Nephron progenitor cell (in vitro differentiated cells): ENCODE measurements at regions not wholly inside any gene's neighbourhood (a gene's known extent, or its start where the extent isn't known, plus 50 kb on each side); places are given as distances from the start of the nearest gene placed in this dataset.
"Not testable (repeated sequence)": the region's sequence is repeated elsewhere in the genome, so short reads cannot be mapped to it uniquely, and the experiment has no call there.

ENCODE experiments used
- DNase-seq: peaks from one replicate; pipeline ENCODE4 v3.0.0; 2021
- H3K27ac Mint-ChIP-seq: 2 replicates; pipeline ENCODE4 v1.8.0; 2021; ENCODE audit warnings: mild to moderate bottlenecking, moderate library complexity, mixed read lengths
- H3K27me3 Mint-ChIP-seq: 2 replicates; pipeline ENCODE4 v1.8.0; 2021; ENCODE audit warnings: mild to moderate bottlenecking, low read depth, mixed read lengths; ENCODE audit not compliant: poor library complexity
- H3K36me3 Mint-ChIP-seq: 2 replicates; pipeline ENCODE4 v1.8.0; 2021; ENCODE audit warnings: low read depth, mixed read lengths
- H3K4me1 Mint-ChIP-seq: 2 replicates; pipeline ENCODE4 v1.8.0; 2021; ENCODE audit warnings: mixed read lengths
- H3K4me3 Mint-ChIP-seq: 2 replicates; pipeline ENCODE4 v1.8.0; 2021; ENCODE audit warnings: mild to moderate bottlenecking, moderate library complexity, mixed read lengths
- H3K9me3 Mint-ChIP-seq: 2 replicates; pipeline ENCODE4 v1.8.0; 2021; ENCODE audit warnings: mild to moderate bottlenecking, moderate library complexity, mixed read lengths
- CTCF ChIP-seq: fragments of 200-600 bp; sonication (generic); IDR thresholded peaks from 2 replicates; pipeline ENCODE4 v1.5.0; 2021; ENCODE audit warnings: antibody characterized with exemption

GRCh38 chr4:3936184-3936583, 170.0 kb downstream of the ADRA2C start:
- no peak for TF ChIP-seq CTCF
- Mint-ChIP-seq H3K9me3 (peaks cover 3% of the 10 kb centered on the region), H3K4me3 (no peak overlapping the region), H3K4me1 (peaks cover 9% of the 10 kb centered on the region), H3K36me3 (no peaks in the 10 kb centered on the region), H3K27me3 (no peaks in the 10 kb centered on the region), H3K27ac (no peak overlapping the region)
- DNase-seq: no peak

- peaks cover 27% of the 10 kb centered on the region for H3K4me1 Mint-ChIP-seq
Observed at GRCh38 chr4:3937849-3938562, 171.8 kb downstream of the ADRA2C start.

GRCh38 chr4:3938676-3939075, 172.5 kb downstream of the ADRA2C start:
- not testable (repeated sequence) for DNase-seq, H3K27ac Mint-ChIP-seq, H3K4me3 Mint-ChIP-seq, H3K27me3 Mint-ChIP-seq, H3K9me3 Mint-ChIP-seq, H3K36me3 Mint-ChIP-seq
- H3K4me1 Mint-ChIP-seq: peaks cover 30% of the 10 kb centered on the region

More at GRCh38 chr4:3937849-3938562, 171.8 kb downstream of the ADRA2C start:
- not testable (repeated sequence) for H3K27ac Mint-ChIP-seq, H3K9me3 Mint-ChIP-seq, H3K36me3 Mint-ChIP-seq, H3K27me3 Mint-ChIP-seq, DNase-seq, H3K4me3 Mint-ChIP-seq

- not testable (repeated sequence) for H3K27ac Mint-ChIP-seq, H3K27me3 Mint-ChIP-seq, DNase-seq, H3K9me3 Mint-ChIP-seq, H3K4me3 Mint-ChIP-seq, H3K36me3 Mint-ChIP-seq
- peaks cover 30% of the 10 kb centered on the region for H3K4me1 Mint-ChIP-seq
Observed at GRCh38 chr4:3939954-3940591, 173.9 kb downstream of the ADRA2C start.

- not testable (repeated sequence) for H3K27me3 Mint-ChIP-seq, H3K36me3 Mint-ChIP-seq, DNase-seq, H3K4me3 Mint-ChIP-seq, H3K9me3 Mint-ChIP-seq
- H3K27ac Mint-ChIP-seq: peak overlapping the region; percentile 48
- peaks cover 30% of the 10 kb centered on the region for H3K4me1 Mint-ChIP-seq
Observed at GRCh38 chr4:3941735-3942522, 175.7 kb downstream of the ADRA2C start.

GRCh38 chr4:3942569-3942971, 176.4 kb downstream of the ADRA2C start:
- peak; percentile 71 for DNase-seq
- H3K36me3 Mint-ChIP-seq, H3K4me3 Mint-ChIP-seq, H3K27me3 Mint-ChIP-seq, H3K27ac Mint-ChIP-seq, H3K9me3 Mint-ChIP-seq: not testable (repeated sequence)
- TF ChIP-seq CTCF: peak; percentile 48
- H3K4me1 Mint-ChIP-seq: peaks cover 30% of the 10 kb centered on the region

GRCh38 chr4:3943051-3943450, 176.9 kb downstream of the ADRA2C start:
- not testable (repeated sequence) for H3K4me3 Mint-ChIP-seq, H3K36me3 Mint-ChIP-seq, H3K27me3 Mint-ChIP-seq, DNase-seq, H3K27ac Mint-ChIP-seq, H3K9me3 Mint-ChIP-seq
- H3K4me1 Mint-ChIP-seq: peaks cover 26% of the 10 kb centered on the region

GRCh38 chr4:3945511-3946290, 179.5 kb downstream of the ADRA2C start:
- no peak for DNase-seq
- Mint-ChIP-seq H3K9me3 (no peaks in the 10 kb centered on the region), H3K4me1 (peaks cover 22% of the 10 kb centered on the region), H3K27ac (no peak overlapping the region), H3K4me3 (no peak overlapping the region), H3K36me3 (no peaks in the 10 kb centered on the region), H3K27me3 (peaks cover 2% of the 10 kb centered on the region)
- no peak for TF ChIP-seq CTCF

- not testable (repeated sequence) for H3K27me3 Mint-ChIP-seq, DNase-seq, H3K36me3 Mint-ChIP-seq, H3K4me3 Mint-ChIP-seq, H3K9me3 Mint-ChIP-seq
- H3K27ac Mint-ChIP-seq: peak overlapping the region; percentile 80
- peaks cover 18% of the 10 kb centered on the region for H3K4me1 Mint-ChIP-seq
Observed at GRCh38 chr4:3946553-3946952, 180.4 kb downstream of the ADRA2C start.

GRCh38 chr4:3947761-3948160, 181.6 kb downstream of the ADRA2C start:
- not testable (repeated sequence) for DNase-seq, H3K9me3 Mint-ChIP-seq, H3K4me3 Mint-ChIP-seq, H3K4me1 Mint-ChIP-seq, H3K27ac Mint-ChIP-seq, H3K36me3 Mint-ChIP-seq, H3K27me3 Mint-ChIP-seq
